Fibroblast of skin of abdomen (primary cell): ENCODE measurements at regions not wholly inside any gene's neighbourhood (a gene's known extent, or its start where the extent isn't known, plus 50 kb on each side); places are given as distances from the start of the nearest gene placed in this dataset.
"Not testable (repeated sequence)": the region's sequence is repeated elsewhere in the genome, so short reads cannot be mapped to it uniquely, and the experiment has no call there.

Experiments used
- DNase-seq: peaks from one replicate; pipeline ENCODE4 v3.0.0-alpha.2; 2013

- DNase-seq: peak; percentile 18
These were observed 63.9 kb downstream of the NFKBIZ start for GRCh38 chr3:101913168-101913567.

- not testable (repeated sequence) for DNase-seq
These were observed 68.4 kb downstream of the NFKBIZ start for GRCh38 chr3:101917761-101918160.

- not testable (repeated sequence) for DNase-seq
These were observed 72.9 kb downstream of the NFKBIZ start for GRCh38 chr3:101922151-101922725.

DNA sequence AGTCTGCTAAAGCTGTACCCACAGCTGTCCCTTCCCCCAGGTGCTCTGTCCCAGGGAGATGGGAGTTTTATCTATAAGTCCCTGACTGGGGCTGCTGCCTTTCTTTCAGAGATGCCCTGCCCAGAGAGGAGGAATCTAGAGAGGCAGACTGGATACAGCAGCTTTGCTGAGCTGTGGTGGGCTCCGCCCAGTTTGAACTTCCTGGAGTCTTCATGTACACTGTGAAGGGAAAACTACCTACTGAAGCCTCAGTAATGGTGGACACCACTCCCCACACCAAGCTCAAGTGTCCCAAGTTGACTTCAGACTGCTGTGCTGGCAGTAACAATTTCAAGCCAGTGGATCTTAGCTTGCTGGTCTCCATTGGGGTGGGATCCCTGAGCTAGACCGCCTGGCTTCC, 75.3 kb downstream of the NFKBIZ start:
- not testable (repeated sequence) for DNase-seq

- not testable (repeated sequence) for DNase-seq
These were observed 75.8 kb downstream of the NFKBIZ start for GRCh38 chr3:101925124-101925523.

- DNase-seq: no peak
These were observed 76.2 kb downstream of the NFKBIZ start for GRCh38 chr3:101925564-101925963.

DNA sequence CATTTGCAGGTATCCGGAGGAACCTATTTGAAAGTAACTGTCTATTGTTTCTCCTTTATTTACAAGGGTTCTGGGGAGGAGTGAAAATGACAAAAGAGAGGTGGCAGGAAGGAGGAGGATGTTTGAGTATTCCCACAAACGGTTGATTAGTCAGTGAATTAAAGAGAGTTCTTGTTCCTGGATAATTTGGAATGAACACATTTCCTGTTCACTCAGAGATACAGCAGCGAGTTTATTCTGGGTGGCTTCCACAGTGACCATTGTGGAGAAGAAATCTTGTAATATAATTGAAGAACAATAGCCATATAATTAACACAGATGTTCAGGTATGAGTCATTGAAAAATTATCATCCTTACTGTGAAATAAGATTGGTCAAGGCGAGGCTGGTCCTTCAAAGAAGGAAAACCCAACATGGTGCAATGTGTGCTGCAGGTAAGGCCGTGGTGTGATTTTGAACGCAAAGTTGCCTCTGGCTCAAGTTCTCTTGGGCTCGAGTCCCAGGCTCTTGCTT, 77.3 kb downstream of the NFKBIZ start:
- DNase-seq: peak; percentile 57

DNA sequence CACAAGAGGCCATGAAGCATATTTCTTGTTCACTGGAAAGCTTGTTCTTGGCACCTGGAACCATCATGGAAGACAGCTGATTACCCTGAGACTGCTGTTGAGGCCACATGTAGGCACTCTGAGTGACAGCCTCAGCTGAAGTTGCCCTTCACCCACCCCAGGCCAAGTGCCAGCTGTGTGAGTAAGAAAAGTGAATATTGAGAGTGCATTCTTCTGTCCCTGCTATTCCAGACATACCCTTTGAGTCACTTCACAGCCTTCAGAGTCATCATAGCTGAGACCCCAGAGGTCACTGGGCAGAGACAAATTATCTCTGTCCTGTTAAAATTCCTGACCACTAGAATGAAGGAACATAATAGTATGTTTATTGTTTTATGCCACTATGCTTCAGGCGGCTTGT, 79.6 kb downstream of the NFKBIZ start:
- DNase-seq: peak; percentile 71

DNA sequence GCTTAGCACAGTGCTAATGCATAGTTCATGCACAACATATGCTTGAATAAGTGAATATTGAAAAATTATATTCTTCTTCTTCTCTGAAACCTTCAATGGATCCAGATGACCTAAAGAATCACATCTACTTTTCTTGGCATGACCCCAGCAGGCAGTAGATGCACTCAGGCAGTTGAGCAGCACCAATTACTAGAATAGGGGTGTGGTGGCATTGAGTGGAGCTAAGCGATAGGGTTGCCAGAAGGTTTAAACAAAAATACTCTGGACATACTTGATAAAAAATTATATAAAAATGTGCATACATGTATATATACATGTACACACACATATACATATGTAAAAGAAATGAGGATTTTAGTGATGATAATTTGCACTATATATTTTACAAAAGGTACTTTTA, 81.8 kb downstream of the NFKBIZ start:
- no peak for DNase-seq

- no peak for DNase-seq
These were observed 83.2 kb downstream of the NFKBIZ start for GRCh38 chr3:101932326-101933068.

- DNase-seq: peak; percentile 93
These were observed 87.4 kb downstream of the NFKBIZ start for GRCh38 chr3:101936419-101937356.

DNA sequence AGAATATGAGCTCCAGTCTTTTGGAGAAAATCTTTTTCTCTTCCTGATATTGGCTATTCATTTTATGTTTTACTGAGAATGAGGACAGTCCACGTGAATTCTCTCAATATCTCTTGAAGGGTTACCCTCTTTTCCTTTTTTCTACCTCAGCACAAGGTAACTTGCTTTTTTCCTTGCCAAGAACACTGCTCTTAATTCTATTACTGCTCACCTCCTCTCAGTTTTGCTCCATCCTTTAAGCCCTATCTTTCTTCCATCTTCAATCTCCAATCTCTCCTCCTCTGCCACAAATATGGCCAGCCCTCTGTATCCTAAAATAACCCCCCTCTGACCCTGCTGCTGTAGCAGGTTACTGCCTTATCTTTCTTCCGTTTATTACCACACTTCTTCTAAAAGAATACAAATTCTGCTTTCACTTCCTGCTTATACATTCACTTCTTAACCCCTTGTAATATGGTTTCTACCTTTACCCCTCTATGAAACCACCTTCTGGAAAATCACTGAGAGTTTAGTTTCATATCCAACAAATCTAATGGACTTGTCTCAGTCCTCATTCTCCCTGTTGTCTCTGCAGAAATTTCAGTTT, 89.0 kb downstream of the NFKBIZ start:
- no peak for DNase-seq

GRCh38 chr3:101939361-101940049, 90.2 kb downstream of the NFKBIZ start:
- DNase-seq: no peak

GRCh38 chr3:101940521-101941317, 91.4 kb downstream of the NFKBIZ start:
- peak; percentile 99 for DNase-seq

- peak; percentile 43 for DNase-seq
These were observed 92.2 kb downstream of the NFKBIZ start for GRCh38 chr3:101941318-101942040.

- DNase-seq: no peak
These were observed 93.0 kb downstream of the NFKBIZ start for GRCh38 chr3:101942356-101942755.

DNA sequence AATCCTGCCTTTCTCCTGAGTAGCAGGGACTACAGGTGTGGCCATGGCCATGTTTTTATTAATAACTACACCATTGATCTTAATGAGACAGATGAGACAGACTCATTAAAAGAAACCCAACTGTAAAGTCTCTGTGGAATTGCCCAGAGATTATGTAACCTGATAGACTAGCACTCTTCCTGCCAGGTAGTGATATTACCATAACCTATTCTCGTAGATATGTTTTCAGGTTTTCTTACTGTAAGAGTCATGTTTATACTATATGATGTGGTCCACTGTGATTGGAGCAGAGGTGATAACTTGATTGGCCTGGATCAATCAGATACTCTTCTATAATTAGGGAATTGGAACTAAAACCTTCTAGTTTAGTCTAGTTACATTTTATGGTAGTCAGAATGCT, 93.7 kb downstream of the NFKBIZ start:
- no peak for DNase-seq

DNA sequence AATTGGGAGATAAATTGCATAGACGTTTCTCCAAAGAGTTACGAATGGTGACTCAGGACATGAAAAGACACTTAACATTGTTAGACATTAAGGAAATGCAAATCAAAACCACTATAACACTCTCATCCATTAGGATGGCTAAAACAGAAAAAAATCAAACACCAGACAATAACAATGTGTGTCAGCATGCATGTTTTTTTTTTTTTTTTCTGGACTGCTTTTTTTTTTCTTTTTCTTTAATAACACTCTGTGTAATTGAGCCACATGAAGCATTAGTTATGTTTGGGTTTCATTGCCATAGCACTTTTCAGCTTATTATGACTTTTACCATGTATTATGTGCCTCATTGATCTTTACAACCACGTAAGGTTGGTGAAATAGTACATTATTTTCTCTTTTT, 95.0 kb downstream of the NFKBIZ start:
- peak; percentile 60 for DNase-seq

DNA sequence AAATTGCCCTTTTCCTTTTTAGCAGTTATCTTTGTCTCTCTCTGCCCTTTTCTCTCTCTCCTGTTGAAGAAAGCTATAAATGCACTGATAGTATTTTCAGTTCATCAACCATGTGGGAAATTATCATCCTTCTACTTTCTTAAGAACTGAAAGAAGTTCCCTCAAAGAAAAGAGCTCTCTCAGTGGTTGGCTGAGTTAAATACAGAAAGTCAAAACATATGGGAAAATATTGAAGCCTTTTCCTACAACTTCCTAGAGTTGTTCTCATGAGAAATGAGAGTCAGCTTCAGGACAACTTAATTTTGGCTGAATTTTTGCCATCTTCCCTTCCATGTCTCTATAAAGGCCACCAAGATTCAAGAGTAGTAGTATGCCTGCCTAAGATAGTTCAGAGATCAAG, 96.7 kb downstream of the NFKBIZ start:
- no peak for DNase-seq

- no peak for DNase-seq
These were observed 97.6 kb downstream of the NFKBIZ start for GRCh38 chr3:101946906-101947305.
